ENCODE measurements at regions not wholly inside any gene's neighbourhood (a gene's known extent, or its start where the extent isn't known, plus 50 kb on each side); places are given as distances from the start of the nearest gene placed in this dataset.

DNA sequence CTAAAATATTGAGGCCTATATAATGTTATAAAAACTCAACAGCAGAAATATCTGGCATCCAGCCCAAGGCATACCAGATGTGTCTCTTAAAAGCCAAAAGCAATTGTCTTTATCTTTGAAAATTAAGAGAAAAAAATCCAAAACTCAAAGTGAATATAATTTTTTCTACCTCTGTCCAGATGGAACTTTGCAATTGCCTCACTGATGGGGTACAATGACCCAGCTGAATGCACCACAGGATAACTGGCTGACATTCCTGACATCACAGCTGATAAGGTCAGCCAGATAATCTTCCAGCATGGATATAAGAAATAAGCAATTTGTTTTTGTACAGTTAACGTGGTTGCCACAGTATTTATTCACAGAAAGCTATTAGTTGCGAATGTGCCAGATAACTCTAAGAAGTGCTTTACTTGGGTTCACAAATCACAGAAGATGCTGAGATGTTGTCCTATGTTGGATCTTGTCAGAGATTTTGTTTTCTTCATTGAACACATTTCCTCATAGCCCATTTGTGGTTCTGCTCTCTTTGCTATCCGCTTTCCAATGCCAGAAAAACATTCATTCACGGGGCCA, 566.9 kb upstream of the CCDC54 start:
- no peaks in the 10 kb centered on the region for H3K9me3 ChIP-seq (ENCODE audit: control insufficient read depth in 2 of 2, insufficient read depth in 1 of 2, low read length in 1 of 2)
- H3K27me3 ChIP-seq (ENCODE audit: control insufficient read depth in 2 of 2, insufficient read depth in 1 of 2, low read length in 1 of 2), result no peaks in the 10 kb centered on the region
- DNase-seq (ENCODE audit: low read depth in 6 of 9, low spot score in 9 of 9), result no peak
- H3K36me3 ChIP-seq (ENCODE audit: control insufficient read depth in 2 of 2, insufficient read depth in 2 of 2, low read length in 1 of 2), result no peaks in the 10 kb centered on the region
- 95% methylated on average over 4 of the region's 4 CpGs for WGBS
- H3K4me3 ChIP-seq (ENCODE audit: low read length in 2 of 2), result no peak overlapping the region
- H3K4me1 ChIP-seq (ENCODE audit: control insufficient read depth in 2 of 2, insufficient read depth in 2 of 2, low read length in 2 of 2), result no peaks in the 10 kb centered on the region
- H3K27ac ChIP-seq (ENCODE audit: low read depth in 1 of 2, low read length in 1 of 2), result no peak overlapping the region

DNA sequence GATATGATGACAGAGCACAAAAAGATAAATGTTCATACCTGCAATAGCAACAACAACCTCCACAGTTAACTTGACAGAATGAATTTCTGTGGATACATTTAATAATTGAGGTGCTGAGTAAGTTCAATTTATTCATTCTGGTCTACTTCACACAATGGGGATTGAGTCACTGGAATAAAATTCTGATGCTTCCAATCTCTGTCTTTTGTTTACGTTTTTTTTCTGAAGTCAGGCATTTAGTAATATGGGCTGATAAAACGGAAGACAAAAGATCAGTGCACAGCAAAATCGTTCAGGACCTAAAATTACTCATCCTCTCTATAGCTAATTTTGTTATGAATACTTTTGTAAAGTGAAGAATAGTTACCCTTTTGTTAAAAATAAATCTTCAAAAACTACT, 565.9 kb upstream of the CCDC54 start:
- no peaks in the 10 kb centered on the region for H3K4me1 ChIP-seq (ENCODE audit: control insufficient read depth in 2 of 2, insufficient read depth in 2 of 2, low read length in 2 of 2)
- H3K4me3 ChIP-seq (ENCODE audit: low read length in 2 of 2), result no peak overlapping the region
- no peak overlapping the region for H3K27ac ChIP-seq (ENCODE audit: low read depth in 1 of 2, low read length in 1 of 2)
- 91% methylated on average over 3 of the region's 3 CpGs for WGBS
- no peaks in the 10 kb centered on the region for H3K27me3 ChIP-seq (ENCODE audit: control insufficient read depth in 2 of 2, insufficient read depth in 1 of 2, low read length in 1 of 2)
- DNase-seq (ENCODE audit: low read depth in 6 of 9, low spot score in 9 of 9), result no peak
- no peaks in the 10 kb centered on the region for H3K36me3 ChIP-seq (ENCODE audit: control insufficient read depth in 2 of 2, insufficient read depth in 2 of 2, low read length in 1 of 2)
- H3K9me3 ChIP-seq (ENCODE audit: control insufficient read depth in 2 of 2, insufficient read depth in 1 of 2, low read length in 1 of 2), result no peaks in the 10 kb centered on the region

DNA sequence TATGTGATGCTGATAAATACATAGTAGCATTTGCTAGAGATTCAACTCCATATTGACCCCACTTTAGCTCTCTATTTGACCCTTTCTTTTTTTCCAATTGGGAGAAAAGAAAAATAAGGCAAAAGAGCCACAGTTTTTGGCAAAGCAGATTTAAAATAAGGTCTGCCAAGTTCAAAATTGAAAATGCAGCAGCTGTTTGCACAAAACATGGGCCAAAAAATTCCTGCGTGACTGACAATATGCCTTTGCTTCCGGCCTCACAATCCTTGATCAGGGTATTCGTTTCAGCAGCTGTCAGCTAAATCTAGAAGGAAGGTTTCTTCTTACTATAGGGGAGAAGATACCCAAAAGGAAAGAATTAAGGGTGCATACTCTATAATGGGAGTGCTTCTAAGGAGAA, 563.5 kb upstream of the CCDC54 start:
- DNase-seq (ENCODE audit: low read depth in 6 of 9, low spot score in 9 of 9), result no peak
- 88% methylated on average over 3 of the region's 3 CpGs for WGBS
- Histone ChIP-seq H3K9me3 (ENCODE audit: control insufficient read depth in 2 of 2, insufficient read depth in 1 of 2, low read length in 1 of 2) (no peaks in the 10 kb centered on the region), H3K4me1 (ENCODE audit: control insufficient read depth in 2 of 2, insufficient read depth in 2 of 2, low read length in 2 of 2) (peaks cover 0 to 7% of the 10 kb centered on the region in 2 donors), H3K27me3 (ENCODE audit: control insufficient read depth in 2 of 2, insufficient read depth in 1 of 2, low read length in 1 of 2) (no peaks in the 10 kb centered on the region), H3K4me3 (ENCODE audit: low read length in 2 of 2) (no peak overlapping the region), H3K36me3 (ENCODE audit: control insufficient read depth in 2 of 2, insufficient read depth in 2 of 2, low read length in 1 of 2) (no peaks in the 10 kb centered on the region), H3K27ac (ENCODE audit: low read depth in 1 of 2, low read length in 1 of 2) (no peak overlapping the region)

DNA sequence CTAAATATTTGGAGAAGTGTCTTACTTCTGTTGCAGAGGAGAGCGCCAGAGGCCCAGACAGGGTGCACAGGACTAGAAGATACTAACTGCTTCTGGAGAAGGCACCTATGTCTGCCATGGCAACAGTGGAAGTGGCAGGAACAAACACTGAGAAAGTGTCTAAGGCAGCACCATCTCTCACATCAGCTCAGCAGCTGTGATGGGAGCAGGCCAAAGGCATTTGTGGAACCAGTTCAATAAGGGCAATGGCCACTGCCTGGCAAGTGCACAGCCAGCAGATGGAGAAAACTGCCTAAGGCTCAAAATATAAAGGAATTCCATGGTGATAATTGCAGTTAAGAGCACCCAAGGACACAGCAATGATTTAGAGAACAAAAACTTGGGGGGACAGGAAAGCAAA, 563.0 kb upstream of the CCDC54 start:
- Histone ChIP-seq H3K27ac (ENCODE audit: low read depth in 1 of 2, low read length in 1 of 2) (no peak overlapping the region), H3K4me1 (ENCODE audit: control insufficient read depth in 2 of 2, insufficient read depth in 2 of 2, low read length in 2 of 2) (peaks cover 0 to 7% of the 10 kb centered on the region in 2 donors), H3K9me3 (ENCODE audit: control insufficient read depth in 2 of 2, insufficient read depth in 1 of 2, low read length in 1 of 2) (no peaks in the 10 kb centered on the region), H3K36me3 (ENCODE audit: control insufficient read depth in 2 of 2, insufficient read depth in 2 of 2, low read length in 1 of 2) (no peaks in the 10 kb centered on the region), H3K27me3 (ENCODE audit: control insufficient read depth in 2 of 2, insufficient read depth in 1 of 2, low read length in 1 of 2) (no peaks in the 10 kb centered on the region), H3K4me3 (ENCODE audit: low read length in 2 of 2) (no peak overlapping the region)
- WGBS, result 100% methylated on average over 1 of the region's 1 CpG
- DNase-seq (ENCODE audit: low read depth in 6 of 9, low spot score in 9 of 9), result no peak

DNA sequence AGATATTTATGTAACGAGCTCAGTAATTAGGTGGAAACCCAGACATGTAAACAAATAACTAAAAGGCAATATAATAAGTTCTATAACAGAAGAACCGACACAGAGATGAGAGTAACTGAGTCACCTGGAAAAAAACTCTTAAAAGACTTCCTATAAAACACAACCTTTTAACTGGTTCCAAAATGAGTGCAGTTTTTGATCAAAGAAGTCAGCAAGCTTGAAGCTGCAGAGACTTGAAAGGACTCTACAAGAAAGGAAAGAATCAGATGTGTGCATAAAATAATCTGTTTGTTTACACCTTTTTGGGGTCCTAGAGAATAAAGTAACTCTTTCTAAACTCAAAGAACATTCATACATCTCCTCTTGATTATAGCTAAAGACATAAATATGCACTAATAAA, 560.4 kb upstream of the CCDC54 start:
- 42% methylated on average over 2 of the region's 2 CpGs for WGBS
- Histone ChIP-seq H3K36me3 (ENCODE audit: control insufficient read depth in 2 of 2, insufficient read depth in 2 of 2, low read length in 1 of 2) (no peaks in the 10 kb centered on the region), H3K27me3 (ENCODE audit: control insufficient read depth in 2 of 2, insufficient read depth in 1 of 2, low read length in 1 of 2) (no peaks in the 10 kb centered on the region), H3K4me1 (ENCODE audit: control insufficient read depth in 2 of 2, insufficient read depth in 2 of 2, low read length in 2 of 2) (peaks cover 0 to 7% of the 10 kb centered on the region in 2 donors), H3K27ac (ENCODE audit: low read depth in 1 of 2, low read length in 1 of 2) (no peak overlapping the region), H3K4me3 (ENCODE audit: low read length in 2 of 2) (no peak overlapping the region), H3K9me3 (ENCODE audit: control insufficient read depth in 2 of 2, insufficient read depth in 1 of 2, low read length in 1 of 2) (peaks cover 0 to 6% of the 10 kb centered on the region in 2 donors)
- peak in 3 of 9 donors; percentile 21 to 60 (median 31) for DNase-seq (ENCODE audit: low read depth in 6 of 9, low spot score in 9 of 9)

DNA sequence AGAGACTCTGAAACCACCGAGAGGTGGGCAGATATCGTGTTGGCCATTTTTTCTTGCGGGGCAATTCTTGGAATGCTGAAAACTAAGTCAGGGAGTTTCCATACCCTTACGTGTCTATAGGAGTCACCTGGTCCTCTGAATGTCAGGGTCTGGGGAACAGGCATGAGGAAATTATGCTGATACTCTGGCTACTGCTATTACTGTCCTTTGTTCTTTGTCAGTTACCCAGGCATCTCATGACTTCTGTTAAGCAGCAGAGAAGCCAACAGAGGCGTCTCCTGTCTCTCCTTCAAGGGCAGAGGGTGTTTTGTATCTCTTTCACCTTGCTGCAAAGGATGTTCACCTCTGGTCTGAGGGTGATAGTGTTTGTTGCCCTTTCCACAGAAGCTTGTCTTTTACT, 559.5 kb upstream of the CCDC54 start:
- Histone ChIP-seq H3K4me3 (ENCODE audit: low read length in 2 of 2) (no peak overlapping the region), H3K4me1 (ENCODE audit: control insufficient read depth in 2 of 2, insufficient read depth in 2 of 2, low read length in 2 of 2) (peaks cover 0 to 7% of the 10 kb centered on the region in 2 donors), H3K27ac (ENCODE audit: low read depth in 1 of 2, low read length in 1 of 2) (no peak overlapping the region), H3K9me3 (ENCODE audit: control insufficient read depth in 2 of 2, insufficient read depth in 1 of 2, low read length in 1 of 2) (peaks cover 0 to 12% of the 10 kb centered on the region in 2 donors), H3K36me3 (ENCODE audit: control insufficient read depth in 2 of 2, insufficient read depth in 2 of 2, low read length in 1 of 2) (no peaks in the 10 kb centered on the region), H3K27me3 (ENCODE audit: control insufficient read depth in 2 of 2, insufficient read depth in 1 of 2, low read length in 1 of 2) (no peaks in the 10 kb centered on the region)
- WGBS, result 89% methylated on average over 5 of the region's 5 CpGs
- DNase-seq (ENCODE audit: low read depth in 6 of 9, low spot score in 9 of 9), result no peak

DNA sequence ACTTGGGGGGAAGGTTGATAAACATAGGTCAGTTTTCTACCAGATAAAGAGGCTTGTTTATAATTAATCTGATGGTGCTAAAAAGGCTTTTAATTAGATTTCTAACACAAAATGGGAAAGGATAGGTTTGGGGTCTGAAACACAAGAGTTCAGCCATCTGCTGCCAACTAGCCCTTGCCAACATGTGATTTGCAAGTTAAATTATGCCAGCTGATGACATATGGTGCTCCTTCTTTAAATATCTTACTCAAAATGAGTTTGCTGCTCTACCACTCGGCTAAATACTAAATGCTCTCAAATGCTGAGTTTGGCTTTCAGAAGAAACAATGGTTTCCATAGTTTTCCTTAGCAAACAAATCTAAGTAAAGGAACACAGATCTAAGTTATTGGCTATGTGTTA, 557.8 kb upstream of the CCDC54 start:
- H3K27me3 ChIP-seq (ENCODE audit: control insufficient read depth in 2 of 2, insufficient read depth in 1 of 2, low read length in 1 of 2), result no peaks in the 10 kb centered on the region
- H3K36me3 ChIP-seq (ENCODE audit: control insufficient read depth in 2 of 2, insufficient read depth in 2 of 2, low read length in 1 of 2), result no peaks in the 10 kb centered on the region
- no peak overlapping the region for H3K27ac ChIP-seq (ENCODE audit: low read depth in 1 of 2, low read length in 1 of 2)
- H3K4me3 ChIP-seq (ENCODE audit: low read length in 2 of 2), result no peak overlapping the region
- 99% methylated on average over 1 of the region's 1 CpG for whole genome bisulfite sequencing
- peaks cover 0 to 12% of the 10 kb centered on the region in 2 donors for H3K9me3 ChIP-seq (ENCODE audit: control insufficient read depth in 2 of 2, insufficient read depth in 1 of 2, low read length in 1 of 2)
- no peak for DNase-seq (ENCODE audit: low read depth in 6 of 9, low spot score in 9 of 9)
- H3K4me1 ChIP-seq (ENCODE audit: control insufficient read depth in 2 of 2, insufficient read depth in 2 of 2, low read length in 2 of 2), result peaks cover 0 to 7% of the 10 kb centered on the region in 2 donors

DNA sequence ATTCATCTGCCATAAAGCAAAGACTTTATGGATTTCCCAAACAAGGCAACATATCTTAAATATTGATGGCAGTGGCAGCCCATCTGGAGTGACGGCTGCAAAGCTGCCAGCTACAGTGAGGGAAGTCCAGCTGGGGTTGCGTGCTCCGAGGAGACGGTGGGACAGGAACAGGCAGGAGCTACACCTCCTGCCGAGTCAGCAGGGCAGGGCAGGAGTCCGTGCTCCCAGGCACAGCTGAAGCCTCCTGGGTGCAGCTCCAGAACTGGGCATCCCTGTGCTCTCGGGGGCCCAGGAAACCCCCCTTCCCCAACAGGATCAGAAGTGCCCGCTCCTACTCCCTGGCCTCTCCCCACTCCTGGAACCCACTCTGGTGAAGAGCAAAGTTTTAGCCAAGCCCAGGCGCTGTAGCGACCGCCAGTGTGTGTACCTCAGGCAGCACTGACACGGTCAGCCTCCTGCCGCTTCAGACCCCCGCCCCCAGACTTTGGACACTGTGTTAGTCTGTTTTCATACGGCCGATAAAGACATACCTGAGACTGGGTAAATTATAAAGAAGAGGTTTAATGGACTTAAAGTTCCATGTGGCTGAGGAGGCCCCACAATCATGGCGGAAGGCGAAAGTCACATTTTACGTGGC, 556.4 kb upstream of the CCDC54 start:
- no peak for DNase-seq (ENCODE audit: low read depth in 6 of 9, low spot score in 9 of 9)
- no peak overlapping the region for H3K27ac ChIP-seq (ENCODE audit: low read depth in 1 of 2, low read length in 1 of 2)
- peaks cover 0 to 8% of the 10 kb centered on the region in 2 donors for H3K4me1 ChIP-seq (ENCODE audit: control insufficient read depth in 2 of 2, insufficient read depth in 2 of 2, low read length in 2 of 2)
- H3K9me3 ChIP-seq (ENCODE audit: control insufficient read depth in 2 of 2, insufficient read depth in 1 of 2, low read length in 1 of 2), result peaks cover 0 to 12% of the 10 kb centered on the region in 2 donors
- 98% methylated on average over 19 of the region's 19 CpGs for WGBS
- no peaks in the 10 kb centered on the region for H3K27me3 ChIP-seq (ENCODE audit: control insufficient read depth in 2 of 2, insufficient read depth in 1 of 2, low read length in 1 of 2)
- no peak overlapping the region for H3K4me3 ChIP-seq (ENCODE audit: low read length in 2 of 2)
- no peaks in the 10 kb centered on the region for H3K36me3 ChIP-seq (ENCODE audit: control insufficient read depth in 2 of 2, insufficient read depth in 2 of 2, low read length in 1 of 2)

DNA sequence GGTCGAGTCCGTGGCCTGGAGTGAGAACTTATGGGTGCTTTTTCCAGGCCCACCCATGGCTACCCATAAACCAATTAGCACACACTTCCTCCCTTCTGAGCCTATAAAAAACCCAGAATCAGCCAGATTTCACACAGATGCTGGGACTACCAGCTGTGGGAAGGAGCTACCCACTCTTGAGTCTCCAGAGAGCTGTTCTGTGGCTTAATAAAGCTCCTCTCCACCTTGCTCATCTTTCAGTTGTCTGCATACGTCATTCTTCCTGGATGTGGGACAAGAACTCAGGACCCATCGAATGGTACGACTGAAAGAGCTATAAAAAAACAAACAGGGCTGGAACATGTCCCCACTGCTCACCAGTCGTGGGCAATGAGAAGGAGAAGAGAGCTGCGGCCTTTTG, 555.4 kb upstream of the CCDC54 start:
- peaks cover 0 to 12% of the 10 kb centered on the region in 2 donors for H3K9me3 ChIP-seq (ENCODE audit: control insufficient read depth in 2 of 2, insufficient read depth in 1 of 2, low read length in 1 of 2)
- H3K27ac ChIP-seq (ENCODE audit: low read depth in 1 of 2, low read length in 1 of 2), result no peak overlapping the region
- peaks cover 2 to 17% of the 10 kb centered on the region in 2 donors for H3K4me1 ChIP-seq (ENCODE audit: control insufficient read depth in 2 of 2, insufficient read depth in 2 of 2, low read length in 2 of 2)
- H3K27me3 ChIP-seq (ENCODE audit: control insufficient read depth in 2 of 2, insufficient read depth in 1 of 2, low read length in 1 of 2), result no peaks in the 10 kb centered on the region
- 98% methylated on average over 7 of the region's 7 CpGs for WGBS
- no peak overlapping the region for H3K4me3 ChIP-seq (ENCODE audit: low read length in 2 of 2)
- H3K36me3 ChIP-seq (ENCODE audit: control insufficient read depth in 2 of 2, insufficient read depth in 2 of 2, low read length in 1 of 2), result no peaks in the 10 kb centered on the region
- DNase-seq (ENCODE audit: low read depth in 6 of 9, low spot score in 9 of 9), result no peak
